Stimulated activated naive CD4-positive, alpha-beta T cell (primary cell): ENCODE measurements at regions not wholly inside any gene's neighbourhood (a gene's known extent, or its start where the extent isn't known, plus 50 kb on each side); places are given as distances from the start of the nearest gene placed in this dataset.

Source experiments
- DNase-seq, 6 experiments: peaks; one replicate each; lab custom pipeline; 2025; lab: John Stamatoyannopoulos, UW

DNA sequence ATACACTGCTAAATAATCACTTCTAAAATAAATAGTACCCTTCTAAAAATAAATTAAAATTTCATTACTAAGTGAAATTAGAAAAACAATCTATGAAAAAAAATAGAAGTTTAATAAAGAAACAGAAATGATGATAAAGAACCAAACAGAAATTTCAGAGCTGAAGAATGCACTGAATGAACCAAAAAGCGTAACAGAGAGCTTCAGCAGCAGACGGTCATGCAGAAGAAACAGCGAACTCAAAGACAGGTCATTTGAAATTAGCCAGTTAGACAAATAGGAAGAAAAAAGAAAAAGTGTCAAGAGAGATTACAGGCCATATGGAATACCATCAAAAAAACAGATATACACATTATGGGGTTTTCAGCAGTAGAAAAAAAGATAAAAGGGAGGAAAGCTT lies 706.7 kb downstream of the TBC1D32 start:
- DNase-seq = no peak

- DNase-seq = no peak
Observed at GRCh38 chr6:120622127-120622631, 712.1 kb downstream of the TBC1D32 start.

GRCh38 chr6:120620900-120621299 lies 713.4 kb downstream of the TBC1D32 start:
- DNase-seq = no peak

DNA sequence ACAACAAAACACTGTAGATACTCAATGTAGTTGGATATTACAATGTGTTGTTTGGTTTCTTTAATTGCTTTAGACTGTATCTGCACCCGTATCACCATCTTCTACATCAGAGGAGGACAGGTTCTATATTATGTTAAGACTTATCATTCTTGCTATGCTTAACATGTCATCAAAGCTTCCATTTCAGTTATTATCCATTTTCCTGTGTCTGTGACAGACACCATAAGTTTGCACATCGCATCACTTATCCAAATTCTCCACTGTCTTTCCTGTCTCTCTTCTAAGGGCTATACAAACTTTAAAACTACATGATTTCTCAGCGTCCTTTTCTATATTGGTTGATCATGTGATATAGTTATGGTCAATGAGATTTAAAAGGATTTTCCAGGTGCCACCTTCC lies 719.0 kb downstream of the TBC1D32 start:
- DNase-seq = no peak

DNA sequence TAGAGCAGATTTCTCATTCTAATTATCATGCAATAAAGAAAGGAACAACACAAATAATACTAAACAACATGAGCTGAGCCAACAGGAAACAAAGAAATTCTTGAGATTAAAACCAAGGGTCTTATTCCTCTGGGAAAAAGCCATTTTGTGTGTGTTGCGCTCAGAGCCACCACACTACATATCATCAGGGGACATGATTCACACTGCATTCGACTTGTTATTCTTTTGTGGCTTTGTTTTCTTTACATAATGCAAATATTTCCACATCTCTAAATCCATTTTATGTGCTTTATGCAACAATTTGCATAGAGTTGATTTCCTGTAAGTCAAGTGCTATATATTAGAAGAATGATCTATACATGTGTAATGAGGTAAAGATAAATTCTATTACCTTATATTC lies 719.6 kb downstream of the TBC1D32 start:
- DNase-seq = no peak

GRCh38 chr6:120608826-120609225 lies 725.5 kb downstream of the TBC1D32 start:
- DNase-seq = no peak

DNA sequence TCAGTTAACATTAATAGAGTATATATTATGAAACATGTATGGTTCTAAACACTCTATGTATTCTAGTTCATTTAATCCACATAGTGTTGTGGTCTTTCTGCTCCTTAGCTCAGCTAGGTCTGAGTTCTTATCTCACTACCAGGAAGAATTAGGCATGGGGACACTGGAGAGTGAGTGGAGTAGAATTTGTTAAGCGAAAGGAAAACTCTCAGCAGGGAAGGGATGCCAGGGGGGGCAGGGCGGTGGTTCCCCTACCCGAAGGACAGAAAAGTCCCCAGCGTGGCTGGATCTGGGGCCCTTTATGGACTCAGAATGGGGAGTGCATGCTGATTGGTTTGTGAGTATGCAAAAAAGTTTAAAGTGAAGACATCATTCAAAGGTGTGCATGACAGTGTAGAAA lies 727.5 kb downstream of the TBC1D32 start:
- DNase-seq = no peak

- no peak for DNase-seq
Observed at GRCh38 chr6:120604510-120604909, 729.8 kb downstream of the TBC1D32 start.

- no peak for DNase-seq
Observed at GRCh38 chr6:120590611-120591010, 743.7 kb downstream of the TBC1D32 start.

DNA sequence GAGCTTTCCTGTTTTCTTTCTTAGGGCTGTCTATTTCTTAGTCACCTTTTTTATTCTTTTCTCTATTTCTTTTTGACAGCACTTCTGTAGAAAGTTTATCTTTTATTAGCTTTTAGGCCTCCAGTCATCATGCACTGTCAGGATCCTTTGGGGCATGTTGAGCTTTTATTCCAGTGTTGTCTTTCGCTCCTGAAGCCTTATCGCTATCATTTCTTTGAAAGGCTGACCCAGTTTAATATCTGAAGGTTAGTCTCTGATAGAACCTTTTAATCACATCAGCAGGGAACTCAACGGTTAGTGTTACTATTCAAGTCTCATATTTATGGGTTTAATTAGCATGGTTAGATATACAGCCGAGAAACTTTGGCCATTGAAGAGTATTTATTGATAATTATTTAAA lies 745.9 kb downstream of the TBC1D32 start:
- no peak for DNase-seq

GRCh38 chr6:120587381-120587780 lies 746.9 kb downstream of the TBC1D32 start:
- DNase-seq = no peak

DNA sequence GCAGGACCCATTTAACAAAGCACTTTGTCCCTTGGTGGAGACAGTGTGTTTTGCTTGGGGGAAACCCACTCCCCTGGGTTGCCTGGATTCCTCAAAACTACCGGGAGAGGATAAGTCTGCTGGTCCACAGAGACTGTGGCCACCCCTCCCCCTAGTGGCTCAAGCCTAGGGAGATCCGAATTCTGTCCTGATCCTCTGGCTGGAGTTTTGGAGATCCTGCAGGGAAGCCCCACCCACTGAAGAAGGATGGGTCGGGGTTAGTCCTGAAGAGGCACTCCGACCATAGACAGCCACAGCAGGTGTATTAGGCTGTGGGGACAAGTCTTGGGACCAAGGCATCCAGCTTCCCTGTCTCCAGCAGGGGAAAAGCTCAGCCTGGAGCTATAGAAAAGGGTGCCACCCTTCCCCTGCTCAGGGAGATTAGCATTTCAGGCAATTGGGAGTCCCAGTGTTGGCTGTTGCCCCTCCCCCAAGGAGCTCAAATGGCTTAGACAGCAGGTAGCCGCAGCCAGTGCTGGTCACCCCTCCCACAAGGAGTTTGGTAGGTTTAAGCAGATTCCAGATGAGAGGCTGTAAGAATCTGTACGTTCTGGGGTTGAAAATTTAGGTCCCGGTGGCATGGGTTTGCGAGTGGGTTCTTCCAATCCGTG lies 750.0 kb downstream of the TBC1D32 start:
- DNase-seq = no peak

- DNase-seq = no peak
Observed at GRCh38 chr6:120576061-120576460, 758.2 kb downstream of the TBC1D32 start.

DNA sequence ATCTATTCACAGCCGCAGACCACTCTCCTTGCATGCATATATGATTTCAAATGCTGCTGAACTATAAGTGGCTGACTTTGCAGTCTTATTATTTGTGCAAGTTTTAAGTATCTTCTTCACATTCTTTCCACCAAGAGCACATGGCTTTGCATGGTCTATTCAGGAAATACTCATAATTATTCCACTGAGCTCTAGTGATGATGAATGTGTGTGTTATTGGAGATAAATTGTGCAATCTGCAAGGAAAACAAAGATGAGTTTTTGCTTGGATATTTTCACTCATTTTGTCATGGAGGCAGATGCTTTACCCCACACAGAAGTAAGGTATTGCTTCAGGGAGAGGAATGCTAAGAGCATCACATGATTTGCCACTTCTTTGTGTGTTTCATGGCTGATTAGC lies 764.6 kb downstream of the TBC1D32 start:
- DNase-seq = no peak

DNA sequence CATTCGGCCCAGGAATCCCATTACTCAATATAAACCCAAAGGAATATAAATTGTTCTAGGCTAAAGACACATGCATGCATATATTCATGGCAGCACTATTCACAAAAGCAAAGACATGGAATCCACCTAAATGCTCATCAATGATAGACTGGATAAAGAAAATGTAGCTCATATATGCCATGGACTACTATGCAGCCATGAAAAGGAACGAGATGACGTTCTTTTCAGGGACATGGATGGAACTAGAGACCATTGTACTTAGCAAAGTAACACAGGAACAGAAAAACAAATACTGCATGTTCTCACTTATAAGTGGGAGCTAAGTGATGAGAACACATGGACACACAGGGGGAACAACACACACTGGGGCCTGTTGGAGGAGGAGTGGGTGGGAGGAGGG lies 769.5 kb downstream of the TBC1D32 start:
- DNase-seq = no peak

DNA sequence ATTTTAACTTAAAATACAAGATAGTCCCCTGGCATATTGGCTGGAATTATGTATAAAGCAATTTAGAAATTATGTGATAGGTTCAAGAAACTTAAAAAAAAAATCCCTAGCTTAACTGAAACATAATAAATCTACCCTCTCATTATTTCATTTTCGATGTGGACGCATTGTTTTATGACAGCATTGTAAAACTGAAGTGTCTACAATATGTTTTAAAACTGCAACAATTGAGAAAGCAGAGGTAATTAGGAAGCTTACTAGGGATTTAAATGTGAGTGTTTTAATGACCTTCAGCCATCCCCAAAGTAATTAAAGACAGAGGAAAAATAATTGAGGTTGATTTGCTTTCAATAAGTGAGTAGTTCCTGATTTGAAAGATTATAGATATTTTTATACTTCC lies 776.0 kb downstream of the TBC1D32 start:
- no peak for DNase-seq

DNA sequence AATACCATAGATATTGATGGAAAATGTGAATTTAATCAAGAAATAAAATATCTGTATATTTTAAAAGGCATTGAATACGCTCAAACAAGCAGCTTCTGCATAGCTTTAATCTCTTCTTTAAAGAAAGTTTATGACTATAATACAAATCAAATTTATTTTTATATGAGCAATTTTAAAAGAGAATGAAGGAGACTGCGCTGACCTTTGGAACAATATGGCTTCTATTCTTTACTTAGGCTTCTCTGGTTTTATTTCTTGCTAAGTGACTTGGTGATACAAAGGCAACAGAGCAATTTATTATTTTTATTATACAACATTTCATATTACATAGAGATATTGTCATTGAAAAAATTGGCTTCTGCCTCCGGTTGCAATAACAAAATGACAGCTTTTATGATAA lies 776.7 kb downstream of the TBC1D32 start:
- DNase-seq = no peak

GRCh38 chr6:120556491-120556890 lies 777.8 kb downstream of the TBC1D32 start:
- DNase-seq = no peak

DNA sequence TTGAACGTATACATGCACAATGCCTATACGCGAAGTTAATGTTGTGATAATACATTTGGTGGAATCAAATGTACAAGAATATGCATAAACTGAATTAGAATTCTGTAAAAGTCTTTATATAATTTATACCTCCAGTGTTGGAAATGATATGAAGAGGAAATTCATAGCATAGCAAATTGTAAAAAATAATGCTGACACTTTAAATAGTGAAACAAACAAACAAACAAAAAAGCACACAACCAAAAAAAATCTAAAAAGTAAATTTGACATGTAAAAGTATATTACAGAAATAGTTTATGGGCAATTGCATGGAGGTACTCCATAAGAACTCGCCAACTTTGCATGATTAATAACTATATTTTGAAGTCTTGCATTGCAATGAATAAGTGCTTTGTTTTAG lies 780.9 kb downstream of the TBC1D32 start:
- no peak for DNase-seq

DNA sequence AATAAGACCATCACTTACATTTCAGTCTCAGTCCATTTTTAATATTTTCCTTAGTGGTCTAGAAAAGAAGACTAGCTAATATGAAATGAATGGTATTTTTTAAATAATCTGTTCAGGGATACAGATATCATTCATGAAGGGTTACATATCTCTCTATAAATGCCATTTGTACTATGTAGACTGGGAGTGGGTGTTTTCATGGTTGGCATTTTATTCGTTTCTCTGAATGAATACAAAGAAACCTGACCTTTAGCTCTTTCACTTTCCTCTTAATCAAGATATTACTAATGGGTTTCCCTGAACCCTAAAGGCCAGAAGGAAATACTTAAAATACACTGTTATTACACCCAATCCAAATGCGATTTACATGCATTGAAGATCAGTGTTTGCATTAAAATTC lies 788.9 kb downstream of the TBC1D32 start:
- DNase-seq = no peak

GRCh38 chr6:120534954-120535353 lies 799.3 kb downstream of the TBC1D32 start:
- DNase-seq = no peak

DNA sequence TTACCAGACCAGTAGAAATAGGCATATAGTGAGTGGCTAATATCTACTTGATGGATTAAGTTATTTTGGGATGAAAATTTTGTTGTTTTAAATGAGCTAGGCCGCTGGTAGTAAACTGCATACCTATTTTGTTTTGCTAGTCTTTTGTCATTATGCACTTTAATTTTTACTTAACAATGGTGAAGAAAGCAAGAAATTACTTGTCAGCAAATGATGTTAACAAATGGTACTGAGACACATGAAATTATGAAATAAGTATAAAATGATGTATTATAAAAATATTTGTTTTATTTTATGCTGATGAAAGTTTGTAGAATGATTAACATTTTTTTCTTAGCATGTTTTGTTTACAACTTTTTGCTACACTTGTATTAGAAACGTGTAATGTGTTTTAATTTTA lies 807.7 kb downstream of the TBC1D32 start:
- DNase-seq = no peak

DNA sequence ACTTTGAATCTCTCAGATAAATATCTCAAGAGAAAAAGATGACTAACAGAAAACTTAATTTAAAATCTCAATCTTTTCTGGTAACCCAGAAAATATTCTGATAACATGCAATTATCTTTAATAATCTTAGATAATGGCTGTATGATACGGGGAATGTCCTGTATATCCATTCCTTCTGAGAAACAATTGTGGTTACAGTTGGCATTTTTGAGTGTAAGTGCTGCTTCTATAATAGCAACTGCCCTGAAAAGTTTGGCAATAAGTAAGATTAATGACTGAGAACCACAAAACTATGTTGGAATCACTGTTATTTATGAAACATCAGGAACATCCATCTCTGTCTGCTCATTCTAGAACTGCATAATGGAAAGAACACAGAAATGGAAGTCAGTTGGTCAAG lies 819.7 kb downstream of the TBC1D32 start:
- DNase-seq = no peak

- no peak for DNase-seq
Observed at GRCh38 chr6:120511712-120512111, 822.6 kb downstream of the TBC1D32 start.
